ENCODE measurements at regions not wholly inside any gene's neighbourhood (a gene's known extent, or its start where the extent isn't known, plus 50 kb on each side); places are given as distances from the start of the nearest gene placed in this dataset.

- H3K27ac ChIP-seq (ENCODE audit: low read depth, low read length), result no peak overlapping the region
- H3K4me3 ChIP-seq (ENCODE audit: low read depth in 1 of 2, low read length in 2 of 2), result no peak overlapping the region
- H3K4me1 ChIP-seq (ENCODE audit: control insufficient read depth in 1 of 2, insufficient read depth in 2 of 2, low read length in 2 of 2), result peaks cover 14 to 17% of the 10 kb centered on the region in 2 donors
- no peaks in the 10 kb centered on the region for H3K36me3 ChIP-seq (ENCODE audit: control insufficient read depth in 1 of 2, insufficient read depth in 2 of 2, low read length in 2 of 2)
- no peak overlapping the region for H3K9ac ChIP-seq (ENCODE audit: low read depth in 1 of 2, low read length in 2 of 2)
- H3K27me3 ChIP-seq (ENCODE audit: control insufficient read depth in 1 of 2, insufficient read depth in 2 of 2, low read length in 2 of 2), result peaks cover 0 to 3% of the 10 kb centered on the region in 2 donors
- H3K9me3 ChIP-seq (ENCODE audit: control insufficient read depth in 1 of 2, low read length in 2 of 2), result no peaks in the 10 kb centered on the region
Measured at GRCh38 chr20:57894096-57894495, 184.3 kb upstream of the PMEPA1 start.

GRCh38 chr20:57893366-57893999 is 183.7 kb upstream of the PMEPA1 start:
- no peaks in the 10 kb centered on the region for H3K9me3 ChIP-seq (ENCODE audit: control insufficient read depth in 1 of 2, low read length in 2 of 2)
- no peak overlapping the region for H3K4me3 ChIP-seq (ENCODE audit: low read depth in 1 of 2, low read length in 2 of 2)
- no peak overlapping the region for H3K27ac ChIP-seq (ENCODE audit: low read depth, low read length)
- H3K36me3 ChIP-seq (ENCODE audit: control insufficient read depth in 1 of 2, insufficient read depth in 2 of 2, low read length in 2 of 2), result no peaks in the 10 kb centered on the region
- H3K4me1 ChIP-seq (ENCODE audit: control insufficient read depth in 1 of 2, insufficient read depth in 2 of 2, low read length in 2 of 2), result peaks cover 14 to 17% of the 10 kb centered on the region in 2 donors
- H3K27me3 ChIP-seq (ENCODE audit: control insufficient read depth in 1 of 2, insufficient read depth in 2 of 2, low read length in 2 of 2), result peaks cover 0 to 3% of the 10 kb centered on the region in 2 donors
- H3K9ac ChIP-seq (ENCODE audit: low read depth in 1 of 2, low read length in 2 of 2), result no peak overlapping the region

GRCh38 chr20:57892471-57892870 is 182.7 kb upstream of the PMEPA1 start:
- H3K9me3 ChIP-seq (ENCODE audit: control insufficient read depth in 1 of 2, low read length in 2 of 2), result no peaks in the 10 kb centered on the region
- H3K4me3 ChIP-seq (ENCODE audit: low read depth in 1 of 2, low read length in 2 of 2), result no peak overlapping the region
- H3K27me3 ChIP-seq (ENCODE audit: control insufficient read depth in 1 of 2, insufficient read depth in 2 of 2, low read length in 2 of 2), result peaks cover 0 to 3% of the 10 kb centered on the region in 2 donors
- H3K9ac ChIP-seq (ENCODE audit: low read depth in 1 of 2, low read length in 2 of 2), result no peak overlapping the region
- peaks cover 10 to 11% of the 10 kb centered on the region in 2 donors for H3K4me1 ChIP-seq (ENCODE audit: control insufficient read depth in 1 of 2, insufficient read depth in 2 of 2, low read length in 2 of 2)
- no peaks in the 10 kb centered on the region for H3K36me3 ChIP-seq (ENCODE audit: control insufficient read depth in 1 of 2, insufficient read depth in 2 of 2, low read length in 2 of 2)
- no peak overlapping the region for H3K27ac ChIP-seq (ENCODE audit: low read depth, low read length)

GRCh38 chr20:57891014-57891413 is 181.2 kb upstream of the PMEPA1 start:
- H3K9ac ChIP-seq (ENCODE audit: low read depth in 1 of 2, low read length in 2 of 2), result no peak overlapping the region
- no peaks in the 10 kb centered on the region for H3K9me3 ChIP-seq (ENCODE audit: control insufficient read depth in 1 of 2, low read length in 2 of 2)

GRCh38 chr20:57890202-57890800 is 180.5 kb upstream of the PMEPA1 start:
- Histone ChIP-seq H3K27me3 (ENCODE audit: control insufficient read depth in 1 of 2, insufficient read depth in 2 of 2, low read length in 2 of 2) (peaks cover 0 to 3% of the 10 kb centered on the region in 2 donors), H3K27ac (ENCODE audit: low read depth, low read length) (no peak overlapping the region), H3K9ac (ENCODE audit: low read depth in 1 of 2, low read length in 2 of 2) (no peak overlapping the region), H3K4me3 (ENCODE audit: low read depth in 1 of 2, low read length in 2 of 2) (no peak overlapping the region), H3K4me1 (ENCODE audit: control insufficient read depth in 1 of 2, insufficient read depth in 2 of 2, low read length in 2 of 2) (no peaks in the 10 kb centered on the region), H3K36me3 (ENCODE audit: control insufficient read depth in 1 of 2, insufficient read depth in 2 of 2, low read length in 2 of 2) (no peaks in the 10 kb centered on the region), H3K9me3 (ENCODE audit: control insufficient read depth in 1 of 2, low read length in 2 of 2) (no peaks in the 10 kb centered on the region)

More at GRCh38 chr20:57891014-57891413, 181.2 kb upstream of the PMEPA1 start:
- Histone ChIP-seq H3K27ac (ENCODE audit: low read depth, low read length) (no peak overlapping the region), H3K36me3 (ENCODE audit: control insufficient read depth in 1 of 2, insufficient read depth in 2 of 2, low read length in 2 of 2) (no peaks in the 10 kb centered on the region), H3K4me1 (ENCODE audit: control insufficient read depth in 1 of 2, insufficient read depth in 2 of 2, low read length in 2 of 2) (no peaks in the 10 kb centered on the region), H3K4me3 (ENCODE audit: low read depth in 1 of 2, low read length in 2 of 2) (no peak overlapping the region), H3K27me3 (ENCODE audit: control insufficient read depth in 1 of 2, insufficient read depth in 2 of 2, low read length in 2 of 2) (peaks cover 0 to 3% of the 10 kb centered on the region in 2 donors)

- Histone ChIP-seq H3K4me1 (ENCODE audit: control insufficient read depth in 1 of 2, insufficient read depth in 2 of 2, low read length in 2 of 2) (no peaks in the 10 kb centered on the region), H3K9ac (ENCODE audit: low read depth in 1 of 2, low read length in 2 of 2) (no peak overlapping the region), H3K27me3 (ENCODE audit: control insufficient read depth in 1 of 2, insufficient read depth in 2 of 2, low read length in 2 of 2) (peaks cover 0 to 5% of the 10 kb centered on the region in 2 donors), H3K27ac (ENCODE audit: low read depth, low read length) (no peak overlapping the region), H3K9me3 (ENCODE audit: control insufficient read depth in 1 of 2, low read length in 2 of 2) (no peaks in the 10 kb centered on the region), H3K36me3 (ENCODE audit: control insufficient read depth in 1 of 2, insufficient read depth in 2 of 2, low read length in 2 of 2) (no peaks in the 10 kb centered on the region), H3K4me3 (ENCODE audit: low read depth in 1 of 2, low read length in 2 of 2) (no peak overlapping the region)
Measured at GRCh38 chr20:57888591-57888990, 178.8 kb upstream of the PMEPA1 start.

GRCh38 chr20:57884956-57885355 is 175.1 kb upstream of the PMEPA1 start:
- Histone ChIP-seq H3K9me3 (ENCODE audit: control insufficient read depth in 1 of 2, low read length in 2 of 2) (no peaks in the 10 kb centered on the region), H3K27me3 (ENCODE audit: control insufficient read depth in 1 of 2, insufficient read depth in 2 of 2, low read length in 2 of 2) (peaks cover 3 to 5% of the 10 kb centered on the region in 2 donors), H3K4me3 (ENCODE audit: low read depth in 1 of 2, low read length in 2 of 2) (no peak overlapping the region), H3K36me3 (ENCODE audit: control insufficient read depth in 1 of 2, insufficient read depth in 2 of 2, low read length in 2 of 2) (no peaks in the 10 kb centered on the region), H3K4me1 (ENCODE audit: control insufficient read depth in 1 of 2, insufficient read depth in 2 of 2, low read length in 2 of 2) (no peaks in the 10 kb centered on the region), H3K9ac (ENCODE audit: low read depth in 1 of 2, low read length in 2 of 2) (no peak overlapping the region), H3K27ac (ENCODE audit: low read depth, low read length) (no peak overlapping the region)

- no peak overlapping the region for H3K4me3 ChIP-seq (ENCODE audit: low read depth in 1 of 2, low read length in 2 of 2)
- H3K9ac ChIP-seq (ENCODE audit: low read depth in 1 of 2, low read length in 2 of 2), result no peak overlapping the region
- H3K36me3 ChIP-seq (ENCODE audit: control insufficient read depth in 1 of 2, insufficient read depth in 2 of 2, low read length in 2 of 2), result no peaks in the 10 kb centered on the region
- no peak overlapping the region for H3K27ac ChIP-seq (ENCODE audit: low read depth, low read length)
- no peaks in the 10 kb centered on the region for H3K4me1 ChIP-seq (ENCODE audit: control insufficient read depth in 1 of 2, insufficient read depth in 2 of 2, low read length in 2 of 2)
- H3K27me3 ChIP-seq (ENCODE audit: control insufficient read depth in 1 of 2, insufficient read depth in 2 of 2, low read length in 2 of 2), result peaks cover 6 to 7% of the 10 kb centered on the region in 2 donors
- H3K9me3 ChIP-seq (ENCODE audit: control insufficient read depth in 1 of 2, low read length in 2 of 2), result no peaks in the 10 kb centered on the region
Measured at GRCh38 chr20:57883761-57884160, 173.9 kb upstream of the PMEPA1 start.

- Histone ChIP-seq H3K4me1 (ENCODE audit: control insufficient read depth in 1 of 2, insufficient read depth in 2 of 2, low read length in 2 of 2) (no peaks in the 10 kb centered on the region), H3K27ac (ENCODE audit: low read depth, low read length) (no peak overlapping the region), H3K4me3 (ENCODE audit: low read depth in 1 of 2, low read length in 2 of 2) (no peak overlapping the region), H3K27me3 (ENCODE audit: control insufficient read depth in 1 of 2, insufficient read depth in 2 of 2, low read length in 2 of 2) (peaks cover 9 to 10% of the 10 kb centered on the region in 2 donors), H3K9me3 (ENCODE audit: control insufficient read depth in 1 of 2, low read length in 2 of 2) (no peaks in the 10 kb centered on the region), H3K9ac (ENCODE audit: low read depth in 1 of 2, low read length in 2 of 2) (no peak overlapping the region), H3K36me3 (ENCODE audit: control insufficient read depth in 1 of 2, insufficient read depth in 2 of 2, low read length in 2 of 2) (no peaks in the 10 kb centered on the region)
Measured at GRCh38 chr20:57883224-57883623, 173.4 kb upstream of the PMEPA1 start.

- no peak overlapping the region for H3K27ac ChIP-seq (ENCODE audit: low read depth, low read length)
- H3K4me1 ChIP-seq (ENCODE audit: control insufficient read depth in 1 of 2, insufficient read depth in 2 of 2, low read length in 2 of 2), result no peaks in the 10 kb centered on the region
- no peaks in the 10 kb centered on the region for H3K36me3 ChIP-seq (ENCODE audit: control insufficient read depth in 1 of 2, insufficient read depth in 2 of 2, low read length in 2 of 2)
- H3K27me3 ChIP-seq (ENCODE audit: control insufficient read depth in 1 of 2, insufficient read depth in 2 of 2, low read length in 2 of 2), result peaks cover 9 to 10% of the 10 kb centered on the region in 2 donors
- no peaks in the 10 kb centered on the region for H3K9me3 ChIP-seq (ENCODE audit: control insufficient read depth in 1 of 2, low read length in 2 of 2)
- H3K9ac ChIP-seq (ENCODE audit: low read depth in 1 of 2, low read length in 2 of 2), result no peak overlapping the region
- no peak overlapping the region for H3K4me3 ChIP-seq (ENCODE audit: low read depth in 1 of 2, low read length in 2 of 2)
Measured at GRCh38 chr20:57882451-57883161, 172.8 kb upstream of the PMEPA1 start.

Measured in duodenal mucosa (tissue), 2 donors.